NOMO-1 treated with DMSO at 0.1 percent for 48 hours (cell line): ENCODE measurements at regions not wholly inside any gene's neighbourhood (a gene's known extent, or its start where the extent isn't known, plus 50 kb on each side); places are given as distances from the start of the nearest gene placed in this dataset.
A peak's percentile ranks its signal among the peaks of the same experiment; 100 is the strongest.
"Not testable (repeated sequence)": the region's sequence is repeated elsewhere in the genome, so short reads cannot be mapped to it uniquely, and the experiment has no call there.

ENCODE experiments used
- DNase-seq: peaks from one replicate; lab custom pipeline; 2025; ENCODE audit not compliant: unreplicated experiment; lab: John Stamatoyannopoulos, UW

GRCh38 chr12:23146070-23146469 is 521.1 kb downstream of the ETNK1 start:
- DNase-seq = not testable (repeated sequence)

- DNase-seq = no peak
Measured at GRCh38 chr12:23168459-23168858, 543.5 kb downstream of the ETNK1 start.

GRCh38 chr12:23169012-23169695 is 544.2 kb downstream of the ETNK1 start:
- DNase-seq = no peak

GRCh38 chr12:23169696-23170013 is 544.7 kb downstream of the ETNK1 start:
- DNase-seq = no peak

GRCh38 chr12:23174917-23175316 is 549.9 kb downstream of the ETNK1 start:
- no peak for DNase-seq

- no peak for DNase-seq
Measured at GRCh38 chr12:23185346-23185745, 560.4 kb downstream of the ETNK1 start.

GRCh38 chr12:23186950-23187349 is 562.0 kb downstream of the ETNK1 start:
- DNase-seq = no peak

GRCh38 chr12:23193552-23193951 is 568.6 kb downstream of the ETNK1 start:
- DNase-seq = no peak

GRCh38 chr12:23197266-23197665 is 572.3 kb downstream of the ETNK1 start:
- no peak for DNase-seq

GRCh38 chr12:23202728-23203127 is 577.8 kb downstream of the ETNK1 start:
- no peak for DNase-seq

GRCh38 chr12:23204933-23205778 is 580.2 kb downstream of the ETNK1 start:
- peak; percentile 37 for DNase-seq

GRCh38 chr12:23209793-23210192 is 584.8 kb downstream of the ETNK1 start:
- no peak for DNase-seq

GRCh38 chr12:23210573-23210972 is 585.6 kb downstream of the ETNK1 start:
- DNase-seq = no peak

GRCh38 chr12:23211384-23212320 is 586.7 kb downstream of the ETNK1 start:
- DNase-seq = no peak

GRCh38 chr12:23217158-23217557 is 592.2 kb downstream of the ETNK1 start:
- DNase-seq = no peak

GRCh38 chr12:23217667-23218066 is 592.7 kb downstream of the ETNK1 start:
- DNase-seq = no peak

- no peak for DNase-seq
Measured at GRCh38 chr12:23221066-23221465, 596.1 kb downstream of the ETNK1 start.

- DNase-seq = no peak
Measured at GRCh38 chr12:23221926-23222325, 597.0 kb downstream of the ETNK1 start.

GRCh38 chr12:23222801-23223200 is 597.8 kb downstream of the ETNK1 start:
- no peak for DNase-seq

GRCh38 chr12:23228101-23228500 is 603.1 kb downstream of the ETNK1 start:
- DNase-seq = no peak

GRCh38 chr12:23230899-23231298 is 605.9 kb downstream of the ETNK1 start:
- no peak for DNase-seq
